ENCODE measurements at regions not wholly inside any gene's neighbourhood (a gene's known extent, or its start where the extent isn't known, plus 50 kb on each side); places are given as distances from the start of the nearest gene placed in this dataset.

GRCh38 chr10:1873661-1874315 is 136.5 kb upstream of the ADARB2 start:
- TF ChIP-seq CTCF (IDR thresholded peaks at IDR 0.05) (no peak), POLR2A (IDR thresholded peaks at IDR 0.05) (no peak)
